GM10266 (cell line): ENCODE measurements at regions not wholly inside any gene's neighbourhood (a gene's known extent, or its start where the extent isn't known, plus 50 kb on each side); places are given as distances from the start of the nearest gene placed in this dataset.

Experiments used
- DNase-seq: peaks from one replicate; pipeline ENCODE4 v3.0.0; 2012; ENCODE audit errors: extremely low spot score
- CTCF ChIP-seq: IDR thresholded peaks from 2 replicates; pipeline ENCODE4 v1.5.1; 2012; ENCODE audit warnings: mild to moderate bottlenecking, low read depth; ENCODE audit not compliant: control insufficient read depth, insufficient read depth; ENCODE audit errors: missing control alignments

GRCh38 chr1:80468356-80468755 lies 1332.4 kb upstream of the ADGRL2 start:
- TF ChIP-seq CTCF, result no peak
- no peak for DNase-seq

- no peak for DNase-seq
- no peak for TF ChIP-seq CTCF
Measured at GRCh38 chr1:80462006-80462405, 1338.7 kb upstream of the ADGRL2 start.

GRCh38 chr1:80457409-80457808 lies 1343.3 kb upstream of the ADGRL2 start:
- no peak for TF ChIP-seq CTCF
- DNase-seq, result no peak

- DNase-seq, result no peak
- TF ChIP-seq CTCF, result no peak
Measured at GRCh38 chr1:80453775-80454174, 1347.0 kb upstream of the ADGRL2 start.

- TF ChIP-seq CTCF, result no peak
- no peak for DNase-seq
Measured at GRCh38 chr1:80450711-80451110, 1350.0 kb upstream of the ADGRL2 start.

GRCh38 chr1:80448081-80448480 lies 1352.7 kb upstream of the ADGRL2 start:
- TF ChIP-seq CTCF, result no peak
- DNase-seq, result no peak

GRCh38 chr1:80447526-80447925 lies 1353.2 kb upstream of the ADGRL2 start:
- no peak for DNase-seq
- no peak for TF ChIP-seq CTCF
